HG02571 (cell line): ENCODE measurements at regions not wholly inside any gene's neighbourhood (a gene's known extent, or its start where the extent isn't known, plus 50 kb on each side); places are given as distances from the start of the nearest gene placed in this dataset.

Experiments
- ATAC-seq: cut with Tn5 transposase; IDR thresholded peaks from one replicate; pipeline ENCODE4 v1.9.1; 2021; ENCODE audit warnings: mild to moderate bottlenecking, moderate library complexity; ENCODE audit not compliant: unreplicated experiment

DNA sequence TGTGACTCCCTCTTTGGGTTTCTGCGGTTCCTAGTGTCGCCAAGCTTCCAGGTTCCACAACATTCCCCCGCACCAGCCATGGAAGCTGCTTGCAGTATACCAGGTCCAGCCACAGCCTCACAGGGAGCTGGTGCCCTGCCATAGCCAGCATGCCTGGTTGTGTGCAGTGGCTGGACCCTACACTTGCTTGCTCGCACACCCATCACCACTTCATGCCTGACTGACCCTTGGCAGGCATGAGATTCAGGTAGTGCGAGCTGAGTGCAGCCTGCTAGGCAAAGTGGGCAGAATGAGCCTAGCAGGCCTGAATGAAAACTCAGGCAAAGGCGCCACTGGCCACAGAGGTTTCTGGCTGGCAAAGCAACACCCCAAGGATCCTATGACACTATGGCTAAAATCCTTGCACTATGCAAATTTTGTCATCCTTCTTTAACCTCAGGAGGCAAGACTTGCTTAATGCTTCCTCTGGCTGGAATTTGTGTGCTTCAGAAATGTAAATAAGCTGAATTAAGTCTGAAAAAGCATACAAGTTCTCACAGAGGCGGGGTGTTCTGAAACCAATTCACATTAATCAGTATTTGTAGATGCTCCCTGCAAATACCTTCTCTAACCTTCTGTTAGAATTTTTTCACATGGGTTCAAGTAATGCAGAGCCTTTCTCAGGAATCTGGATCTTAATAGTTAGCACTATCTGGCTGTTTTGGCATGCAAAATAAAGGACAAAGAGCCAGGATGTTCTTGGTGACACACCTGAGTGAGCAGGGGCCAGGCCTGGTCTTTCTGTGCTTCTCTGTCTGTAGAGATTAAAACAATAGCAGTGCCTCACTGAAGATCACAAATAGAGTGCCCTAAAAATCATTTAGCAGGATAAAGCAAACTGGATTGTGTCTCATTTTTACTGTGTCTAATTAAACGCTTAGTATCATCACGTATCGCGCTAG is 256.9 kb downstream of the GPATCH2 start:
- no peak for ATAC-seq

DNA sequence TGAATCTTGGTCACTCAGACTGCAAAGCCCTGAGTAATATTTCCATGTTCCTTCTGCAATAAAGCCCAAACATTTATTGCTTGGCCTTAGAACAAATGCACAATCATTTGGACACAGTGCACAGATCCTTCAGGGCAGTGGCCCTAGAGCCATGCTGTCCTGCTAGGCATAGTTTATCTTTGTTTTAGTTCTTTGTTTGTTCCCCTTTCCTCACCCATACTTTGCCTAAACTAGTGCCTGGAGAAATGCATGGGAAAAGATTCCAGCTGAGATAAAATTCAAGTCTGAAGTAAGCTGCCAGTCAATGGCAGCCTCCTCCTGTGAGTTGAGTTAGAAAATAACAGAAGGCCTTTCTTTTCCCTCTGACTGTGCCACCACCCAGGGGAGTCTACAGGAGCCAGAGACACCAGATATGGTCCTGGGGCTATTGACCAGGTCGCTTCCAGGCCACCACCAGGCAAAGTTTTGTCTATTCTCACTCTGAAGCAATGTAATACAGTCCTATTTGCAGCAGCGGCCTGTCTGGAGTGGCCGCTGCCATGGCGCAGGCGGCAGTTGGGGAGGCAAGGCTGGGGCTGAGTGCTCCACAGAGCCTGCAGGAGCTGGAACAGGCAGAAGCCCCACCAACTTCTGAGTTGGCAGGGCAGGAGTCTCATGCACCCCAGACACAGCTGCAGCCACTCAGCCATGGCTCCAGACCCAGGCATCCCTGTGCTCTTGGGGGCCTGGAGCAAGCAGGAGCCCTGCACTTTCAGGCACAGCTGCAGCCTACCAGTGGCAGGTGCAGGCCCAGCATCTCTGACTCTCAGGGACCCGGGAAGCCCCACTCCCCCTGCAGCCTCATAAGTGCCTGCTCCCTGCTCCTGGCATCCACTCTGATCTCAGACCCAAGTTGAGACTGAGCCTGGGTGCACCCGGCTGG is 258.6 kb downstream of the GPATCH2 start:
- ATAC-seq = no peak

DNA sequence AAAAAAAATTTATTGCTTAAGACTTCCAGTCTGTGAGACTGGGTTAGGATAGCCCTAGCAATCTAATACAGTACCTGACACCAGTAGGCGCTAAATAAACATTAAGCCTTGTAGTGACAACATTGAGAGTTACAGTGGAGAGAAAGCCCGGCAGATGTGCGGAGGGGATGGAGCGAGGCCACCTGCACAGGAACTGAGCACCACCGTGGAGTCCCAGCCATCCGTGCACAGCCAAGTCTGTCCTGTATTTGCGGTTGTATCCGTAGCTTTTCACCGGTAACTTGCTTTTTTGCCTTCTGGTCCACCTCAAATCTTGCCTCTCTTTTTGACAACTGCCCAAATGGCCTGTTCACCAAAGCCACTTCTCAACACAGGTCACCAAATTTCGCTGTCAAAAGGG is 260.1 kb downstream of the GPATCH2 start:
- ATAC-seq = no peak

DNA sequence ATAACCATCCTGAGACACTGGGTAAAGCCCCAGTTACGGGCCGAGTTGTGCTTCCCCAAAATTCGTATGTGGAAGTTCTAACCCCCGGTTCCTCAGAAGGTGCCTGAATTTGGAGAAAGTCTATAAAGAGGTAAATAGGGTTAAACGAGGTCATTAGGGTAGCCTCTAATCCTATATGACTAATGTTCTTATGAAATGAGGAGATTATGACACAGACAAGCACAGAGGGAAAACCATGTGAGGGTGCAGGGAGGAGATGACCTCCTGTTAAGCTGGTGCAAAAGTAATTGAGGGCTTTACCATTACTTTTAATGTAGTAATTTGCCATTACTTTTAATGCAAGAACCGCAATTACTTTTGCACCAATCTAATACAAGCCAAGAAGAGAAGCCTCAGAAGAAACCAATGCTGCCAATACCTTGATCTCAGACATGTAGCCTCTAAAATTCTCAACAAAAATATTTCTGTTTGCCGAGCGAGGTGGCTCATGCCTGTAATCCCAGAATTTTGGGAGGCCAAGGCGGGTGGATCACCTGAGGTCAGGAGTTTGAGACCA is 260.8 kb downstream of the GPATCH2 start:
- ATAC-seq = no peak

- peak; percentile 89 for ATAC-seq
These were observed 261.5 kb downstream of the GPATCH2 start for GRCh38 chr1:217369271-217369981.

DNA sequence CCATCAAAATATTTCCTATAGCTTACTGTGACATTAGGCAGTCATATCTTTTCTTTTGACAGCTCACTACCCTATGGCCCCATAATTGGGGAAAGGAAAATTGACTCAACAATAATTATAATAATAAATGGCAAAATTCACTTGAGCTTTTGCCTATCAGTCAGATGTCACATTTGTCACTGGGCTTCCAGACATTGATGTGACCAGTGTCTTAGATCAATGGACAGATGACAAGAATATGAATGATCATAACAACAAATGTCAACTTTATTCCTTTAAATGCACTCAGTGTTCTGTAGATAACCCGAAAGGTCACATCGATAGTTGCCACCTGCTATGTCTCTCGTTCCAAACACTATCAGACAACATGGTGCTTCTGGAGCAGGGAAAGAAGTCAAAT is 266.7 kb downstream of the GPATCH2 start:
- ATAC-seq = no peak

DNA sequence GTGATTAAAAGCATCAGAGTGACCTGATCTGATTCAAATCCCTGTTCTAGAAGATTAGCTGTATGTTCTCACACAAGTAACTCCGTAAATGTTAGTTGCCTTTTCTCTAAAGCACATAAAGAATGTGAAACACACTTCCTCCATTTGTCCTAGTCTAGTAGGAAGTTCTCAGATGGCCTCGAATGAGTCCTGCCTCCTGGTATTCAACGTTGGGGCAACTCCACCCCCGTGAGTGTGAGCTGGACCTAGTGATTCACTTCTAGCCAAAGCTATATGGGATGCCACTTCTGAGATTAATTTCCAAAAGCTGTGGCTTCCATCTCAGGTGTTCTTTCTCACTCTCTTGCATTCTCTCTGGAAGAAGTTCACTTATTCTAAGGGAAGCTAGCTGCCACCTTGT is 267.6 kb downstream of the GPATCH2 start:
- no peak for ATAC-seq

- ATAC-seq = no peak
These were observed 270.4 kb downstream of the GPATCH2 start for GRCh38 chr1:217360510-217360909.

- no peak for ATAC-seq
These were observed 276.0 kb downstream of the GPATCH2 start for GRCh38 chr1:217354895-217355294.

- no peak for ATAC-seq
These were observed 281.8 kb downstream of the GPATCH2 start for GRCh38 chr1:217348960-217349664.

DNA sequence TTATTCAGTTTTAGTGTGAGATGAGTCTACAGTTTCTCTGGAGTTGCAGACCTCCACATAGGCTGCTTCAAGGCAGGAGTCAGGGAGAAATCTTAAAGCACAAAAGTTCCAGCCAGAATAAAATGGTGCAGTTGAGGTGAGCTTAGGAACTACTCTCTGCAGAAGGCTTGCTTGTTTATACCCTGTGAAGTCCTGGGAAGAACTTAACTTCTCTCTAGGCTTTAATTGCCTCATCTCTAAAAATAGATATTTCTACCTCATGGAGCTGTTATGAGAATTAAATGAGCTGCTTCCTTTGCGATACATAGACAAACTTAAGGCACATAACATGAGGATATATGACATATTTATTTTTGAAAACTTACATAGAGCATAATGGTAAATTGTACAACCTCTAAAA is 286.2 kb downstream of the GPATCH2 start:
- no peak for ATAC-seq

- no peak for ATAC-seq
These were observed 287.0 kb downstream of the GPATCH2 start for GRCh38 chr1:217343907-217344306.

GRCh38 chr1:217342105-217342504 is 288.8 kb downstream of the GPATCH2 start:
- no peak for ATAC-seq

DNA sequence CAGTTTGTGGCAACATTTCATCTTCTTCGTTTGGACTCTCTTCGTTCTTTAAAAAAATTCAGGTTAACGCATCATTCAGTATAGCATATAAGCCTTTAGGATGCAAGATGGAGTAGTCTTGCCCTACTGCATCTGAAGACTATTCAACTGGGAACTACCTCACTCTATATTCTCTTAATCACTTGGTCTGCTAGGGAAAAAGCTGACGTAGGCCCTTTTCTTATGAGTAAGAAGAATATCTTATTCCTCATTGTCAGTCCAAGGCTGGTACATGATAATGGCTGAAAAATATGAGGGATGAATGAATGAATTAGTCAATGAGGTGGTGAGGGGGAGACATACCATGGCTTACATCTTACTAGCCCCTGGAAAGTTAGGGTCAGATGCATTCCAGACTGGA is 294.2 kb downstream of the GPATCH2 start:
- no peak for ATAC-seq

- no peak for ATAC-seq
These were observed 297.0 kb downstream of the GPATCH2 start for GRCh38 chr1:217333939-217334338.

DNA sequence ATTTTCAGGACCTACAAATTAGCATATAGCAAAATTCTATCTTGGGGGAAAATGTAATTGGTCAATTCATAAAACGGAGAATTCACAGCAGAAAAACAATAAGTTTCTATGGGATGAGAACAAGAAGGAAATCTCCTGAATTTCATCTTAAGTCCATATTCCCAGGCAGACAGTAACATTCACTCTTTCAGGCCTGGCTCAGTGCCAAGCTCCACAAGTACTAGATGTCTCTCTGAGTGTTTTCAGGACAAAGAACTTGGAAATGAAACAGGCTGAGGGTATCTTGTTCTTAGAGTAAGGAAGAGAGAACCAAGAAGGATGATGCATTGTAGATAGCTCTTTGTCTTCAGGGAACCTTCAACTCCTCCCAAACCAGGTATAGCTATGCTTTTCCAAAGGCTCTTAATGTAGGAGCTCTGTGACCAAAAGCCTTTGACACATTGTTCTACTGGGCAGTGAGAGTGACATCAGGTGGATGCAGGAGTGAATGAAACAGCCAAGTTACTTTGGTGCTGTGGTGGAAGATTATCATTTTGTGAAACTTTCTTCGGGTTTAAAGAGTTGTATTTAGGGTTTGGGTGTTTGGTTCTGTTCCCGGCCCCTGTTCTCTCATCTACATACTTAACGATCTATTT is 298.3 kb downstream of the GPATCH2 start:
- ATAC-seq = no peak

DNA sequence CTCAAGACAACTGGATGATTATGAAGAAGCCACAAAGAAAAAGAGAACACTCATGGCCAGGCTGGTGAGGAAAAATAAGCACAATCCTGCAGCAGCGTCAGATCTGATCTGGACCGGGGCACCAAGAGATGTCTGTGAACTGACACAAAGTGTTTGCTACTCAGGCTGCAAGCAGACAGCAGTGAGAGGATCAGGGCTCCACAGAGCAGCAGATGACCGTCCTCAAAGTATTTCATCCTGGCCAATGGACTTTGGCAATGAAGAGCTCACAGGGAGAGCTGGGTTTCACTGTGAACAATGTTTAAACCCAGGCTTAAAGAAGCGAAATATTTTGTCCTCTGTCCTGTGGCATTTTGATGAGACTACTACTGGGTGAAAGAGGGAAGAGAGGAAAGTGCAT is 299.2 kb downstream of the GPATCH2 start:
- ATAC-seq = no peak

- no peak for ATAC-seq
These were observed 303.0 kb downstream of the GPATCH2 start for GRCh38 chr1:217327901-217328300.

GRCh38 chr1:217322834-217323233 is 308.1 kb downstream of the GPATCH2 start:
- peak; percentile 100 for ATAC-seq

- no peak for ATAC-seq
These were observed 315.5 kb downstream of the GPATCH2 start for GRCh38 chr1:217315346-217315745.
